ENCODE measurements at regions not wholly inside any gene's neighbourhood (a gene's known extent, or its start where the extent isn't known, plus 50 kb on each side); places are given as distances from the start of the nearest gene placed in this dataset.

GRCh38 chr14:62455446-62455845 lies 589.8 kb downstream of the KCNH5 start:
- Histone ChIP-seq H3K27ac (replicated peaks; ENCODE audit: low read length) (no peak overlapping the region), H3K23ac (ENCODE audit: low read depth, low read length, poor library complexity) (no peak overlapping the region), H3K4me2 (ENCODE audit: insufficient read depth, low read length, poor library complexity, severe bottlenecking) (no peak overlapping the region), H3K9me3 (replicated peaks in 1 of 2; ENCODE audit: control insufficient read depth in 2 of 2, insufficient read depth in 1 of 2, low read depth in 1 of 2, low read length in 2 of 2) (no peaks in the 10 kb centered on the region), H4K91ac (ENCODE audit: low read depth, low read length, poor library complexity) (no peak overlapping the region), H3K4me3 (ENCODE audit: low read length in 2 of 2) (no peak overlapping the region), H4K8ac (ENCODE audit: low read depth, low read length) (no peak overlapping the region), H2AK5ac (ENCODE audit: low read depth, low read length) (no peak overlapping the region), H3K27me3 (ENCODE audit: control insufficient read depth in 3 of 3, insufficient read depth in 3 of 3, low read depth in 1 of 3, low read length in 3 of 3) (no peaks in the 10 kb centered on the region), H3K79me1 (ENCODE audit: low read depth, low read length) (no peaks in the 10 kb centered on the region), H3K14ac (ENCODE audit: low read length) (no peak overlapping the region), H3K9ac (ENCODE audit: low read depth, low read length, poor library complexity) (no peak overlapping the region), H3K36me3 (replicated peaks in 1 of 2; ENCODE audit: control insufficient read depth in 2 of 2, insufficient read depth in 2 of 2, low read length in 2 of 2) (no peaks in the 10 kb centered on the region), H2BK12ac (ENCODE audit: low read length) (no peak overlapping the region), H3K4ac (ENCODE audit: low read length) (no peak overlapping the region), H2BK5ac (ENCODE audit: low read length) (no peak overlapping the region), H2AFZ (ENCODE audit: low read length) (no peak overlapping the region), H3K4me1 (ENCODE audit: control insufficient read depth in 2 of 2, insufficient read depth in 1 of 2, low read depth in 1 of 2, low read length in 2 of 2) (no peaks in the 10 kb centered on the region), H2BK15ac (ENCODE audit: low read length) (no peak overlapping the region), H2BK120ac (ENCODE audit: low read depth, low read length) (no peak overlapping the region), H3K18ac (ENCODE audit: low read length) (no peak overlapping the region)
- no peak for DNase-seq (ENCODE audit: low spot score)
- WGBS, 2 donors (ENCODE audit: extremely low coverage in 2 of 2, insufficient read length in 2 of 2, insufficient replicate concordance in 1 of 2), result no CpG with 5 or more reads among the region's 3 CpGs

GRCh38 chr14:62462988-62463387 lies 582.3 kb downstream of the KCNH5 start:
- H4K8ac ChIP-seq (ENCODE audit: low read depth, low read length), result no peak overlapping the region
- no peak overlapping the region for H2AFZ ChIP-seq (ENCODE audit: low read length)
- no peaks in the 10 kb centered on the region for H3K9me3 ChIP-seq (replicated peaks in 1 of 2; ENCODE audit: control insufficient read depth in 2 of 2, insufficient read depth in 1 of 2, low read depth in 1 of 2, low read length in 2 of 2)
- DNase-seq (ENCODE audit: low spot score), result no peak
- no peaks in the 10 kb centered on the region for H3K79me1 ChIP-seq (ENCODE audit: low read depth, low read length)
- no peak overlapping the region for H3K4me2 ChIP-seq (ENCODE audit: insufficient read depth, low read length, poor library complexity, severe bottlenecking)
- no peak overlapping the region for H3K14ac ChIP-seq (ENCODE audit: low read length)
- no peak overlapping the region for H3K9ac ChIP-seq (ENCODE audit: low read depth, low read length, poor library complexity)
- H3K27me3 ChIP-seq (ENCODE audit: control insufficient read depth in 3 of 3, insufficient read depth in 3 of 3, low read depth in 1 of 3, low read length in 3 of 3), result no peaks in the 10 kb centered on the region
- no peak overlapping the region for H3K27ac ChIP-seq (replicated peaks; ENCODE audit: low read length)
- no peak overlapping the region for H3K4ac ChIP-seq (ENCODE audit: low read length)
- H3K18ac ChIP-seq (ENCODE audit: low read length), result no peak overlapping the region
- no peak overlapping the region for H2BK15ac ChIP-seq (ENCODE audit: low read length)
- H2BK5ac ChIP-seq (ENCODE audit: low read length), result no peak overlapping the region
- no CpG with 5 or more reads among the region's 4 CpGs for WGBS, 2 donors (ENCODE audit: extremely low coverage in 2 of 2, insufficient read length in 2 of 2, insufficient replicate concordance in 1 of 2)
- H3K4me1 ChIP-seq (ENCODE audit: control insufficient read depth in 2 of 2, insufficient read depth in 1 of 2, low read depth in 1 of 2, low read length in 2 of 2), result no peaks in the 10 kb centered on the region
- no peak overlapping the region for H2BK120ac ChIP-seq (ENCODE audit: low read depth, low read length)
- H2AK5ac ChIP-seq (ENCODE audit: low read depth, low read length), result no peak overlapping the region
- no peak overlapping the region for H2BK12ac ChIP-seq (ENCODE audit: low read length)
- no peak overlapping the region for H3K4me3 ChIP-seq (ENCODE audit: low read length in 2 of 2)
- H3K36me3 ChIP-seq (replicated peaks in 1 of 2; ENCODE audit: control insufficient read depth in 2 of 2, insufficient read depth in 2 of 2, low read length in 2 of 2), result no peaks in the 10 kb centered on the region
- H4K91ac ChIP-seq (ENCODE audit: low read depth, low read length, poor library complexity), result no peak overlapping the region
- H3K23ac ChIP-seq (ENCODE audit: low read depth, low read length, poor library complexity), result no peak overlapping the region

GRCh38 chr14:62468946-62469345 lies 576.3 kb downstream of the KCNH5 start:
- Histone ChIP-seq H3K79me1 (ENCODE audit: low read depth, low read length) (no peaks in the 10 kb centered on the region), H3K4me2 (ENCODE audit: insufficient read depth, low read length, poor library complexity, severe bottlenecking) (no peak overlapping the region), H2BK5ac (ENCODE audit: low read length) (no peak overlapping the region), H3K27me3 (ENCODE audit: control insufficient read depth in 3 of 3, insufficient read depth in 3 of 3, low read depth in 1 of 3, low read length in 3 of 3) (no peaks in the 10 kb centered on the region), H3K27ac (replicated peaks; ENCODE audit: low read length) (no peak overlapping the region), H3K4ac (ENCODE audit: low read length) (no peak overlapping the region), H3K4me1 (ENCODE audit: control insufficient read depth in 2 of 2, insufficient read depth in 1 of 2, low read depth in 1 of 2, low read length in 2 of 2) (no peaks in the 10 kb centered on the region), H2AK5ac (ENCODE audit: low read depth, low read length) (no peak overlapping the region), H2BK12ac (ENCODE audit: low read length) (no peak overlapping the region), H3K36me3 (replicated peaks in 1 of 2; ENCODE audit: control insufficient read depth in 2 of 2, insufficient read depth in 2 of 2, low read length in 2 of 2) (no peaks in the 10 kb centered on the region), H2BK15ac (ENCODE audit: low read length) (no peak overlapping the region), H3K23ac (ENCODE audit: low read depth, low read length, poor library complexity) (no peak overlapping the region), H2AFZ (ENCODE audit: low read length) (no peak overlapping the region), H3K18ac (ENCODE audit: low read length) (no peak overlapping the region), H3K9me3 (replicated peaks in 1 of 2; ENCODE audit: control insufficient read depth in 2 of 2, insufficient read depth in 1 of 2, low read depth in 1 of 2, low read length in 2 of 2) (no peaks in the 10 kb centered on the region), H2BK120ac (ENCODE audit: low read depth, low read length) (no peak overlapping the region), H3K14ac (ENCODE audit: low read length) (no peak overlapping the region), H3K9ac (ENCODE audit: low read depth, low read length, poor library complexity) (no peak overlapping the region), H4K8ac (ENCODE audit: low read depth, low read length) (no peak overlapping the region), H4K91ac (ENCODE audit: low read depth, low read length, poor library complexity) (no peak overlapping the region), H3K4me3 (ENCODE audit: low read length in 2 of 2) (no peak overlapping the region)
- WGBS, 2 donors (ENCODE audit: extremely low coverage in 2 of 2, insufficient read length in 2 of 2, insufficient replicate concordance in 1 of 2), result no CpG with 5 or more reads among the region's 1 CpG
- DNase-seq (ENCODE audit: low spot score), result no peak

GRCh38 chr14:62470935-62471334 lies 574.3 kb downstream of the KCNH5 start:
- no peak overlapping the region for H3K9ac ChIP-seq (ENCODE audit: low read depth, low read length, poor library complexity)
- H3K27ac ChIP-seq (replicated peaks; ENCODE audit: low read length), result no peak overlapping the region
- H3K4ac ChIP-seq (ENCODE audit: low read length), result no peak overlapping the region
- H3K9me3 ChIP-seq (replicated peaks in 1 of 2; ENCODE audit: control insufficient read depth in 2 of 2, insufficient read depth in 1 of 2, low read depth in 1 of 2, low read length in 2 of 2), result no peaks in the 10 kb centered on the region
- H4K8ac ChIP-seq (ENCODE audit: low read depth, low read length), result no peak overlapping the region
- H3K4me1 ChIP-seq (ENCODE audit: control insufficient read depth in 2 of 2, insufficient read depth in 1 of 2, low read depth in 1 of 2, low read length in 2 of 2), result no peaks in the 10 kb centered on the region
- no peak overlapping the region for H2BK15ac ChIP-seq (ENCODE audit: low read length)
- WGBS, 2 donors (ENCODE audit: extremely low coverage in 2 of 2, insufficient read length in 2 of 2, insufficient replicate concordance in 1 of 2), result no CpG with 5 or more reads among the region's 4 CpGs
- H2BK5ac ChIP-seq (ENCODE audit: low read length), result no peak overlapping the region
- H3K4me3 ChIP-seq (ENCODE audit: low read length in 2 of 2), result no peak overlapping the region
- H3K36me3 ChIP-seq (replicated peaks in 1 of 2; ENCODE audit: control insufficient read depth in 2 of 2, insufficient read depth in 2 of 2, low read length in 2 of 2), result no peaks in the 10 kb centered on the region
- no peak for DNase-seq (ENCODE audit: low spot score)
- H3K27me3 ChIP-seq (ENCODE audit: control insufficient read depth in 3 of 3, insufficient read depth in 3 of 3, low read depth in 1 of 3, low read length in 3 of 3), result no peaks in the 10 kb centered on the region
- no peak overlapping the region for H3K23ac ChIP-seq (ENCODE audit: low read depth, low read length, poor library complexity)
- no peak overlapping the region for H3K14ac ChIP-seq (ENCODE audit: low read length)
- no peak overlapping the region for H3K4me2 ChIP-seq (ENCODE audit: insufficient read depth, low read length, poor library complexity, severe bottlenecking)
- H2AFZ ChIP-seq (ENCODE audit: low read length), result no peak overlapping the region
- no peak overlapping the region for H2BK12ac ChIP-seq (ENCODE audit: low read length)
- no peak overlapping the region for H2BK120ac ChIP-seq (ENCODE audit: low read depth, low read length)
- no peak overlapping the region for H3K18ac ChIP-seq (ENCODE audit: low read length)
- no peak overlapping the region for H4K91ac ChIP-seq (ENCODE audit: low read depth, low read length, poor library complexity)
- H2AK5ac ChIP-seq (ENCODE audit: low read depth, low read length), result no peak overlapping the region
- no peaks in the 10 kb centered on the region for H3K79me1 ChIP-seq (ENCODE audit: low read depth, low read length)
